HCT116 (cell line): ENCODE measurements at regions not wholly inside any gene's neighbourhood (a gene's known extent, or its start where the extent isn't known, plus 50 kb on each side); places are given as distances from the start of the nearest gene placed in this dataset.

Experiments used
- ATAC-seq: fragments of 200-7000 bp; cut with Tn5 transposase; 2 replicates; pipeline ENCODE4 v1.9.1; 2020; ENCODE audit warnings: mild to moderate bottlenecking, moderate library complexity
- BruUV-seq: library from RNA; stranded (reverse); fragments of 400-500 nt; replicated peaks from 2 replicates; lab custom pipeline; 2021; lab: Mats Ljungman, UMichigan
- CTCF ChIA-PET: fragments of 300-600 bp; sonication (Branson Sonifier 250); formaldehyde crosslinking; loops from one replicate; lab custom pipeline; 2021; ENCODE audit warnings: antibody characterized with exemption; lab: Charles Lee
- POLR2A ChIA-PET: fragments of 300-600, 350-600 bp; sonication (Branson Sonifier 250); formaldehyde crosslinking; loops from one replicate; lab custom pipeline; 2021; ENCODE audit warnings: antibody characterized with exemption; lab: Charles Lee
- RAD21 ChIA-PET, 2 experiments: fragments of 300-600 bp; sonication (Branson Sonifier 250); formaldehyde crosslinking; loops; one replicate each; lab custom pipeline; 2023; ENCODE audit warnings: low total read pairs in 2 of 2; ENCODE audit not compliant: uncharacterized antibody in 2 of 2, unreplicated experiment in 2 of 2, low non-redundant PET in 1 of 2; lab: Charles Lee
- DNase-seq: peaks from one replicate; pipeline ENCODE4 v3.0.0-alpha.2; 2010; ENCODE audit warnings: low read depth, low spot score
- H2AFZ ChIP-seq: fragments of 200-600 bp; shearing (Covaris generic), sonication (generic); 2 replicates; pipeline ENCODE4 v1.6.1; 2017; ENCODE audit warnings: low read depth, mixed run types, mixed read lengths, antibody characterized with exemption, low read length; ENCODE audit not compliant: poor library complexity, severe bottlenecking
- H3K27ac ChIP-seq: 2 replicates; pipeline ENCODE4 v1.5.1; 2012; ENCODE audit warnings: low read depth, low read length
- H3K27me3 ChIP-seq: fragments of 200-600 bp; sonication (generic); 2 replicates; pipeline ENCODE4 v1.6.1; 2016; ENCODE audit warnings: mixed run types, low read length, mixed read lengths; ENCODE audit not compliant: insufficient read depth
- H3K36me3 ChIP-seq, 2 experiments: fragments of 200-500 bp in 1 of 2; fragments of 200-600 bp in 1 of 2; sonication (Bioruptor generic) in 1 of 2; sonication (generic) in 1 of 2; 2 replicates each; pipeline versions ENCODE4 v1.5.1 to v1.6.1; 2014 to 2016; ENCODE audit warnings: low read length in 2 of 2, inconsistent platforms in 1 of 2, mixed read lengths in 1 of 2, mixed run types in 1 of 2; ENCODE audit not compliant: insufficient read depth in 2 of 2, control insufficient read depth in 1 of 2
- H3K4me1 ChIP-seq, 2 experiments: fragments of 200-600 bp in 1 of 2; sonication (generic) in 1 of 2; 2 replicates each; pipeline versions ENCODE4 v1.5.1 to v1.6.1; 2012 to 2017; ENCODE audit warnings: low read length in 2 of 2, inconsistent platforms in 1 of 2, mild to moderate bottlenecking in 1 of 2, mixed read lengths in 1 of 2, mixed run types in 1 of 2, moderate library complexity in 1 of 2; ENCODE audit not compliant: insufficient read depth in 2 of 2, control insufficient read depth in 1 of 2
- H3K4me2 ChIP-seq: fragments of 200-600 bp; sonication (generic); 2 replicates; pipeline ENCODE4 v1.6.1; 2017; ENCODE audit warnings: mixed run types, low read length, mixed read lengths
- H3K4me3 ChIP-seq, 2 experiments: fragments of 200-600 bp in 1 of 2; sonication (generic) in 1 of 2; replicated peaks in 1 of 2; 2 replicates each; pipeline ENCODE4 v1.5.1; 2011 to 2016; ENCODE audit warnings: low read length in 2 of 2, control low read depth in 1 of 2, low read depth in 1 of 2, mild to moderate bottlenecking in 1 of 2, mixed read lengths in 1 of 2, mixed run types in 1 of 2
- H3K79me2 ChIP-seq: fragments of 200-600 bp; sonication (generic); 2 replicates; pipeline ENCODE4 v1.6.1; 2017; ENCODE audit warnings: mild to moderate bottlenecking, mixed run types, low read length, moderate library complexity, mixed read lengths; ENCODE audit not compliant: insufficient read depth
- H3K9ac ChIP-seq: fragments of 200-600 bp; sonication (generic); 2 replicates; pipeline ENCODE4 v1.6.1; 2016; ENCODE audit warnings: low read length, mixed read lengths
- H3K9me2 ChIP-seq: fragments of 200-600 bp; sonication (generic), shearing (Covaris generic); 2 replicates; pipeline ENCODE4 v1.6.1; 2017; ENCODE audit warnings: mixed run types, mild to moderate bottlenecking, moderate library complexity; ENCODE audit not compliant: insufficient read depth
- H3K9me3 ChIP-seq, 2 experiments: fragments of 200-500 bp in 1 of 2; fragments of 200-600 bp in 1 of 2; sonication (Bioruptor generic) in 1 of 2; sonication (generic) in 1 of 2; 2 replicates each; pipeline ENCODE4 v1.6.1; 2014 to 2017; ENCODE audit warnings: low read length in 2 of 2, mixed read lengths in 2 of 2, inconsistent platforms in 1 of 2, low read depth in 1 of 2, mild to moderate bottlenecking in 1 of 2, mixed run types in 1 of 2, moderate library complexity in 1 of 2; ENCODE audit not compliant: control insufficient read depth in 1 of 2, insufficient read depth in 1 of 2
- H4K20me1 ChIP-seq: fragments of 200-600 bp; sonication (generic), shearing (Covaris generic); 2 replicates; pipeline ENCODE4 v1.6.1; 2017; ENCODE audit warnings: mixed run types, mild to moderate bottlenecking, moderate library complexity; ENCODE audit not compliant: insufficient read depth
- ATF3 ChIP-seq: IDR thresholded peaks from 2 replicates; pipeline ENCODE4 v1.6.1; 2012
- CBX3 ChIP-seq: IDR thresholded peaks from 2 replicates; pipeline ENCODE4 v1.6.1; 2012; ENCODE audit warnings: low read depth
- CTCF ChIP-seq, 3 experiments: fragments of 200-600 bp in 1 of 3; sonication (generic) in 1 of 3; IDR thresholded peaks in 2 of 3; conservative IDR thresholded peaks in 1 of 3; 2 replicates each; pipeline ENCODE4 v1.5.1; 2012 to 2017; ENCODE audit warnings: low read depth in 2 of 3, low read length in 2 of 3, antibody characterized with exemption in 1 of 3, borderline replicate concordance in 1 of 3, control low read depth in 1 of 3, mild to moderate bottlenecking in 1 of 3, mixed read lengths in 1 of 3, mixed run types in 1 of 3, moderate library complexity in 1 of 3; ENCODE audit not compliant: insufficient read depth in 1 of 3
- EGR1 ChIP-seq: IDR thresholded peaks from 2 replicates; pipeline ENCODE4 v1.6.1; 2012; ENCODE audit warnings: low read depth
- ELF1 ChIP-seq: IDR thresholded peaks from 2 replicates; pipeline ENCODE4 v1.6.1; 2012; ENCODE audit warnings: low read depth, borderline replicate concordance
- EZH2 ChIP-seq: fragments of 200-600 bp; sonication (generic); IDR thresholded peaks from 2 replicates; pipeline ENCODE4 v1.6.1; 2017; ENCODE audit warnings: antibody characterized with exemption, mixed run types
- FOSL1 ChIP-seq: IDR thresholded peaks from 2 replicates; pipeline ENCODE4 v1.6.1; 2012; ENCODE audit warnings: low read depth
- JUND ChIP-seq: IDR thresholded peaks from 2 replicates; pipeline ENCODE4 v1.6.1; 2012
- POLR2A ChIP-seq: IDR thresholded peaks from 2 replicates; pipeline ENCODE4 v1.7.0; 2011; ENCODE audit warnings: borderline replicate concordance; ENCODE audit not compliant: insufficient read depth, insufficient read length; ENCODE audit errors: extremely low read depth
- POLR2AphosphoS5 ChIP-seq: IDR thresholded peaks from 2 replicates; pipeline ENCODE4 v1.6.1; 2011; ENCODE audit warnings: mild to moderate bottlenecking, low read depth, low read length, moderate library complexity
- REST ChIP-seq: IDR thresholded peaks from 2 replicates; pipeline ENCODE4 v1.6.1; 2012; ENCODE audit warnings: low read depth
- SIN3A ChIP-seq: IDR thresholded peaks from 2 replicates; pipeline ENCODE4 v1.6.1; 2012; ENCODE audit warnings: low read depth
- SP1 ChIP-seq: IDR thresholded peaks from 2 replicates; pipeline ENCODE4 v1.6.1; 2012; ENCODE audit warnings: low read depth
- SRF ChIP-seq: IDR thresholded peaks from 2 replicates; pipeline ENCODE4 v1.6.1; 2012; ENCODE audit warnings: low read depth
- ZNF274 ChIP-seq: fragments of 200-500 bp; sonication (Bioruptor generic); IDR thresholded peaks from 2 replicates; pipeline ENCODE4 v1.6.1; 2014; ENCODE audit warnings: mild to moderate bottlenecking, low read depth, low read length, inconsistent platforms
- intact Hi-C: fragments of 100-400 bp; cut with micrococcal nuclease; formaldehyde crosslinking; loops from 2 replicates; pipeline ENCODE4 v1.10.0; 2022

- POLR2A ChIA-PET = no interaction called here
- no TSS peak for BruUV-seq
- CTCF ChIA-PET = interaction anchor here (0.7 kb wide), 1 partner anchor 24 kb away, joined by 3 read pairs; no protein-coding TSS in a partner anchor
Observed at GRCh38 chr5:124952079-124952478, 205.6 kb upstream of the ZNF608 start.

More at GRCh38 chr5:124952079-124952478, 205.6 kb upstream of the ZNF608 start:
- no peaks in the 10 kb centered on the region for H3K27me3 ChIP-seq
- H3K36me3 ChIP-seq = no peaks in the 10 kb centered on the region
- no peaks in the 10 kb centered on the region for H3K9me2 ChIP-seq
- no peak overlapping the region for H3K4me3 ChIP-seq
- DNase-seq (no peak), ATAC-seq (no peak)
- no peak for TF ChIP-seq SIN3A
- no peak for TF ChIP-seq POLR2A
- no peak for TF ChIP-seq EGR1
- no peak for TF ChIP-seq REST
- TF ChIP-seq ELF1 = no peak
- TF ChIP-seq JUND = no peak
- no peak for TF ChIP-seq ZNF274
- TF ChIP-seq CTCF (IDR thresholded peaks at IDR 0.05 in 2 of 3, conservative IDR thresholded peaks at IDR 0.05 in 1 of 3; ENCODE audit: borderline replicate concordance in 1 of 3, insufficient read depth in 1 of 3, low read depth in 2 of 3, low read length in 2 of 3) = no peak
- TF ChIP-seq FOSL1 = no peak
- TF ChIP-seq POLR2AphosphoS5 = no peak
- TF ChIP-seq EZH2 = no peak
- TF ChIP-seq SP1 = no peak
- TF ChIP-seq ATF3 = no peak
- no peak for TF ChIP-seq SRF
- no peak for TF ChIP-seq CBX3
- no peaks in the 10 kb centered on the region for H3K79me2 ChIP-seq
- RAD21 ChIA-PET = no interaction called here
- peaks cover 0 to 3% of the 10 kb centered on the region in 2 experiments; a peak in 1 of 4 replicates for H3K4me1 ChIP-seq
- H3K4me2 ChIP-seq = no peak overlapping the region
- no peak overlapping the region for H3K9ac ChIP-seq
- H4K20me1 ChIP-seq = no peaks in the 10 kb centered on the region
- intact Hi-C loops = no loop called here
- no peaks in the 10 kb centered on the region for H3K9me3 ChIP-seq
- no peak overlapping the region for H3K27ac ChIP-seq
- no peak overlapping the region for H2AFZ ChIP-seq
